ENCODE measurements at regions not wholly inside any gene's neighbourhood (a gene's known extent, or its start where the extent isn't known, plus 50 kb on each side); places are given as distances from the start of the nearest gene placed in this dataset.

- Histone ChIP-seq H3K27ac (ENCODE audit: low read length) (no peak overlapping the region), H3K27me3 (ENCODE audit: insufficient read depth, low read length, poor library complexity) (peaks cover 6% of the 10 kb centered on the region), H3K9me3 (ENCODE audit: insufficient read depth, low read length, severe bottlenecking) (no peaks in the 10 kb centered on the region), H3K36me3 (ENCODE audit: insufficient read depth, low read length) (no peaks in the 10 kb centered on the region), H3K9ac (ENCODE audit: low read depth, low read length) (no peak overlapping the region), H3K4me2 (ENCODE audit: insufficient read depth, low read length) (no peak overlapping the region), H2AFZ (ENCODE audit: low read depth, low read length) (no peak overlapping the region), H3K4me3 (ENCODE audit: low read depth in 1 of 2, low read length in 2 of 2) (no peak overlapping the region), H3K79me2 (ENCODE audit: insufficient read depth, low read length) (no peaks in the 10 kb centered on the region), H3K4me1 (ENCODE audit: insufficient read depth, low read length) (no peaks in the 10 kb centered on the region), H4K20me1 (ENCODE audit: insufficient read depth, low read length) (no peaks in the 10 kb centered on the region)
- TF ChIP-seq EZH2 (IDR thresholded peaks at IDR 0.05; ENCODE audit: borderline replicate concordance, low read depth, low read length, severe bottlenecking) (no peak), CTCF (IDR thresholded peaks at IDR 0.05; ENCODE audit: borderline replicate concordance, extremely low read depth, low read length, poor library complexity, severe bottlenecking) (no peak)
- no peak for ATAC-seq (ENCODE audit: insufficient read depth, low read depth)
- DNase-seq, result no peak
Observed at GRCh38 chr2:46824611-46825010, 91.0 kb downstream of the MCFD2 start.

- H4K20me1 ChIP-seq (ENCODE audit: insufficient read depth, low read length), result no peaks in the 10 kb centered on the region
- no peak overlapping the region for H3K4me3 ChIP-seq (ENCODE audit: low read depth in 1 of 2, low read length in 2 of 2)
- no peaks in the 10 kb centered on the region for H3K4me1 ChIP-seq (ENCODE audit: insufficient read depth, low read length)
- no peaks in the 10 kb centered on the region for H3K9me3 ChIP-seq (ENCODE audit: insufficient read depth, low read length, severe bottlenecking)
- H3K9ac ChIP-seq (ENCODE audit: low read depth, low read length), result no peak overlapping the region
- H3K79me2 ChIP-seq (ENCODE audit: insufficient read depth, low read length), result no peaks in the 10 kb centered on the region
- TF ChIP-seq EZH2 (IDR thresholded peaks at IDR 0.05; ENCODE audit: borderline replicate concordance, low read depth, low read length, severe bottlenecking) (no peak), CTCF (IDR thresholded peaks at IDR 0.05; ENCODE audit: borderline replicate concordance, extremely low read depth, low read length, poor library complexity, severe bottlenecking) (no peak)
- H2AFZ ChIP-seq (ENCODE audit: low read depth, low read length), result no peak overlapping the region
- H3K36me3 ChIP-seq (ENCODE audit: insufficient read depth, low read length), result no peaks in the 10 kb centered on the region
- peaks cover 6% of the 10 kb centered on the region for H3K27me3 ChIP-seq (ENCODE audit: insufficient read depth, low read length, poor library complexity)
- no peak overlapping the region for H3K4me2 ChIP-seq (ENCODE audit: insufficient read depth, low read length)
- H3K27ac ChIP-seq (ENCODE audit: low read length), result no peak overlapping the region
- no peak for ATAC-seq (ENCODE audit: insufficient read depth, low read depth)
- no peak for DNase-seq
Observed at GRCh38 chr2:46821600-46821999, 94.0 kb downstream of the MCFD2 start.

GRCh38 chr2:46818819-46819218, 96.8 kb downstream of the MCFD2 start:
- peaks cover 6% of the 10 kb centered on the region for H3K27me3 ChIP-seq (ENCODE audit: insufficient read depth, low read length, poor library complexity)
- TF ChIP-seq EZH2 (IDR thresholded peaks at IDR 0.05; ENCODE audit: borderline replicate concordance, low read depth, low read length, severe bottlenecking), result no peak
- TF ChIP-seq CTCF (IDR thresholded peaks at IDR 0.05; ENCODE audit: borderline replicate concordance, extremely low read depth, low read length, poor library complexity, severe bottlenecking), result no peak
- H3K9me3 ChIP-seq (ENCODE audit: insufficient read depth, low read length, severe bottlenecking), result no peaks in the 10 kb centered on the region
- ATAC-seq (ENCODE audit: insufficient read depth, low read depth), result no peak
- no peaks in the 10 kb centered on the region for H4K20me1 ChIP-seq (ENCODE audit: insufficient read depth, low read length)
- no peaks in the 10 kb centered on the region for H3K79me2 ChIP-seq (ENCODE audit: insufficient read depth, low read length)
- no peak for DNase-seq
- H3K27ac ChIP-seq (ENCODE audit: low read length), result no peak overlapping the region
- no peaks in the 10 kb centered on the region for H3K36me3 ChIP-seq (ENCODE audit: insufficient read depth, low read length)
- no peak overlapping the region for H2AFZ ChIP-seq (ENCODE audit: low read depth, low read length)
- no peak overlapping the region for H3K4me3 ChIP-seq (ENCODE audit: low read depth in 1 of 2, low read length in 2 of 2)
- no peak overlapping the region for H3K9ac ChIP-seq (ENCODE audit: low read depth, low read length)
- H3K4me2 ChIP-seq (ENCODE audit: insufficient read depth, low read length), result no peak overlapping the region
- H3K4me1 ChIP-seq (ENCODE audit: insufficient read depth, low read length), result no peaks in the 10 kb centered on the region

DNA sequence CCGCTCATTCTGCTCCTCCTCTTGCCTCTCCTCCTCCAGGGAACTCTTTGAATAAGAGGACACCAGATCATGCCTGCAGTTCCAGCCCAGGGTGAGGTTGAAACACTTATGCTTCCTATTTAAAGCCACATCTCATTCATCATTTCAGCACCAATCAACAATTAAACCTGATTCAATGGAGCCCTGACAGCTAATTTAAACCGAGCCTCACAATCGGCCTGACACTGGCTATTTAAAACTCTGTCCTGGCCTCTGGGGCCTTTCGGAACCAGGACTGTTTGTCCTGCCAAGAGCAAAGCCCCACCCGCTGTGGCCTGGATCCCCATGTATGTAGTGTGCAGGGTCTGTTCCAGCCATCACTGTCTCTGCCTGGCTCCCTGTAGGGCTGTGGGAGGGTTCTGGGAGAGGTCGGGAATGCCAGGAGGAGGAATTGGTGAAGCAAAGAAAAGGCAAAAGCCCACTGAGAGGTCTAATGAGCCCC, 97.4 kb downstream of the MCFD2 start:
- Histone ChIP-seq H3K9me3 (ENCODE audit: insufficient read depth, low read length, severe bottlenecking) (no peaks in the 10 kb centered on the region), H3K27ac (ENCODE audit: low read length) (no peak overlapping the region), H3K79me2 (ENCODE audit: insufficient read depth, low read length) (no peaks in the 10 kb centered on the region), H3K27me3 (ENCODE audit: insufficient read depth, low read length, poor library complexity) (peaks cover 6% of the 10 kb centered on the region), H3K9ac (ENCODE audit: low read depth, low read length) (no peak overlapping the region), H3K36me3 (ENCODE audit: insufficient read depth, low read length) (no peaks in the 10 kb centered on the region), H3K4me1 (ENCODE audit: insufficient read depth, low read length) (no peaks in the 10 kb centered on the region), H3K4me3 (ENCODE audit: low read depth in 1 of 2, low read length in 2 of 2) (no peak overlapping the region), H4K20me1 (ENCODE audit: insufficient read depth, low read length) (no peaks in the 10 kb centered on the region), H2AFZ (ENCODE audit: low read depth, low read length) (no peak overlapping the region), H3K4me2 (ENCODE audit: insufficient read depth, low read length) (no peak overlapping the region)
- DNase-seq, result no peak
- no peak for ATAC-seq (ENCODE audit: insufficient read depth, low read depth)
- TF ChIP-seq CTCF (IDR thresholded peaks at IDR 0.05; ENCODE audit: borderline replicate concordance, extremely low read depth, low read length, poor library complexity, severe bottlenecking), result no peak
- no peak for TF ChIP-seq EZH2 (IDR thresholded peaks at IDR 0.05; ENCODE audit: borderline replicate concordance, low read depth, low read length, severe bottlenecking)

Measured in DND-41 (cell line).